Right lobe of liver (tissue), 4 donors: ENCODE measurements at regions not wholly inside any gene's neighbourhood (a gene's known extent, or its start where the extent isn't known, plus 50 kb on each side); places are given as distances from the start of the nearest gene placed in this dataset.

ENCODE experiments used
- CTCF ChIP-seq, 4 donors: fragments of 200-600 bp in 3 of 4; fragments of 450-650 bp in 1 of 4; IDR thresholded peaks; one replicate each; pipeline versions ENCODE4 v1.5.1 to v1.8.0; 2016 to 2022; ENCODE audit warnings: antibody characterized with exemption in 4 of 4, mild to moderate bottlenecking in 2 of 4
- POLR2A ChIP-seq: fragments of 450-650 bp; IDR thresholded peaks from one replicate; pipeline ENCODE4 v1.6.1; 2017; ENCODE audit warnings: antibody characterized with exemption, mild to moderate bottlenecking
- donor health status: DM: no; HTN: no; CAD: no.
- donor health status: DM: no; HTN: no; CAD: no.
- donor health status: DM: no; HTN: yes; CAD: no.

GRCh38 chr5:159667286-159667685, 249.0 kb upstream of the ADRA1B start:
- TF ChIP-seq POLR2A = no peak
- TF ChIP-seq CTCF (IDR thresholded peaks at IDR 0.05) = no peak
